Cerebellar cortex (tissue), 1 donor: ENCODE measurements at regions not wholly inside any gene's neighbourhood (a gene's known extent, or its start where the extent isn't known, plus 50 kb on each side); places are given as distances from the start of the nearest gene placed in this dataset.

ENCODE experiments used
- DNase-seq: peaks from one replicate; pipeline ENCODE4 v3.0.0-alpha.2; 2015; ENCODE audit warnings: low spot score

- no peak for DNase-seq
Observed at GRCh38 chr16:64459821-64460220, 662.0 kb downstream of the CDH11 start.

- DNase-seq: no peak
Observed at GRCh38 chr16:64459402-64459801, 662.5 kb downstream of the CDH11 start.

- peak; percentile 2 for DNase-seq
Observed at GRCh38 chr16:64455275-64455674, 666.6 kb downstream of the CDH11 start.

GRCh38 chr16:64453646-64454045 lies 668.2 kb downstream of the CDH11 start:
- DNase-seq: no peak

- DNase-seq: no peak
Observed at GRCh38 chr16:64452446-64452845, 669.4 kb downstream of the CDH11 start.

GRCh38 chr16:64450177-64450576 lies 671.7 kb downstream of the CDH11 start:
- DNase-seq: no peak

- no peak for DNase-seq
Observed at GRCh38 chr16:64449506-64449905, 672.4 kb downstream of the CDH11 start.

GRCh38 chr16:64445649-64446048 lies 676.2 kb downstream of the CDH11 start:
- no peak for DNase-seq

GRCh38 chr16:64445245-64445644 lies 676.6 kb downstream of the CDH11 start:
- no peak for DNase-seq

- DNase-seq: no peak
Observed at GRCh38 chr16:64440421-64440831, 681.4 kb downstream of the CDH11 start.

GRCh38 chr16:64440005-64440404 lies 681.9 kb downstream of the CDH11 start:
- DNase-seq: no peak

- DNase-seq: no peak
Observed at GRCh38 chr16:64437706-64438324, 684.0 kb downstream of the CDH11 start.

- DNase-seq: no peak
Observed at GRCh38 chr16:64434526-64435069, 687.3 kb downstream of the CDH11 start.

- DNase-seq: no peak
Observed at GRCh38 chr16:64428463-64429113, 693.3 kb downstream of the CDH11 start.

GRCh38 chr16:64426131-64426666 lies 695.7 kb downstream of the CDH11 start:
- no peak for DNase-seq

GRCh38 chr16:64425381-64425780 lies 696.5 kb downstream of the CDH11 start:
- DNase-seq: no peak

- no peak for DNase-seq
Observed at GRCh38 chr16:64422259-64422658, 699.6 kb downstream of the CDH11 start.

- no peak for DNase-seq
Observed at GRCh38 chr16:64421515-64421914, 700.3 kb downstream of the CDH11 start.

- DNase-seq: no peak
Observed at GRCh38 chr16:64419832-64420231, 702.0 kb downstream of the CDH11 start.

GRCh38 chr16:64417711-64418227 lies 704.1 kb downstream of the CDH11 start:
- DNase-seq: no peak

GRCh38 chr16:64416216-64417005 lies 705.5 kb downstream of the CDH11 start:
- DNase-seq: no peak

- no peak for DNase-seq
Observed at GRCh38 chr16:64412578-64413280, 709.1 kb downstream of the CDH11 start.
